Endothelial cell of umbilical vein (primary cell): ENCODE measurements at regions not wholly inside any gene's neighbourhood (a gene's known extent, or its start where the extent isn't known, plus 50 kb on each side); places are given as distances from the start of the nearest gene placed in this dataset.

ENCODE experiments used
- BruUV-seq: library from RNA; stranded (reverse); fragments of 400-500 nt; replicated peaks from 2 replicates; lab custom pipeline; 2021; lab: Mats Ljungman, UMichigan
- CTCF ChIA-PET: fragments of 300-600, 350-600 bp; sonication (Branson Sonifier 250); formaldehyde crosslinking; loops from one replicate; lab custom pipeline; 2021; ENCODE audit warnings: antibody characterized with exemption, inconsistent platforms; lab: Charles Lee
- POLR2A ChIA-PET: fragments of 300-600, 350-600 bp; sonication (Branson Sonifier 250); formaldehyde crosslinking; loops from one replicate; lab custom pipeline; 2021; ENCODE audit warnings: antibody characterized with exemption, inconsistent platforms; lab: Charles Lee
- DNase-seq: peaks from one replicate; pipeline ENCODE4 v3.0.0-alpha.2; 2011; ENCODE audit warnings: low read depth, low spot score
- FAIRE-seq: peaks from 2 replicates; lab custom pipeline; 2011; peaks lifted over from hg19 to GRCh38; lab: Jason Lieb, UNC
- H2AFZ ChIP-seq: 2 replicates; pipeline ENCODE4 v1.6.0; 2012; ENCODE audit warnings: low read depth, low read length, control low read depth, inconsistent platforms
- H3K27ac ChIP-seq: 2 replicates; pipeline ENCODE4 v1.5.1; 2011; ENCODE audit warnings: low read depth, mild to moderate bottlenecking, control low read depth, low read length, moderate library complexity; ENCODE audit not compliant: insufficient read depth
- H3K27me3 ChIP-seq, 2 experiments: 2 replicates each; pipeline versions ENCODE4 v1.6.0 to v1.6.1; 2011; ENCODE audit warnings: low read length in 2 of 2, mixed read lengths in 1 of 2; ENCODE audit not compliant: control insufficient read depth in 2 of 2, insufficient read depth in 2 of 2
- H3K36me3 ChIP-seq, 2 experiments: 2 replicates in 1 of 2; 3 replicates in 1 of 2; pipeline ENCODE4 v1.5.1; 2011; ENCODE audit warnings: low read length in 2 of 2, mild to moderate bottlenecking in 1 of 2, moderate library complexity in 1 of 2; ENCODE audit not compliant: control insufficient read depth in 2 of 2, insufficient read depth in 2 of 2; ENCODE audit errors: extremely low read depth in 1 of 2
- H3K4me1 ChIP-seq: 3 replicates; pipeline ENCODE4 v1.5.1; 2011; ENCODE audit warnings: mild to moderate bottlenecking, low read length; ENCODE audit not compliant: control insufficient read depth, insufficient read depth; ENCODE audit errors: extremely low read depth
- H3K4me2 ChIP-seq: 2 replicates; pipeline ENCODE4 v1.6.1; 2011; ENCODE audit warnings: low read length, control low read depth, mixed read lengths; ENCODE audit not compliant: insufficient read depth
- H3K4me3 ChIP-seq, 3 experiments: fragments of 200-600 bp in 1 of 3; sonication (generic), shearing (Covaris generic) in 1 of 3; replicated peaks in 1 of 3; 2 replicates each; pipeline ENCODE4 v1.5.1; 2011 to 2016; ENCODE audit warnings: control low read depth in 3 of 3, low read length in 3 of 3, mild to moderate bottlenecking in 2 of 3, inconsistent platforms in 1 of 3, low read depth in 1 of 3, moderate library complexity in 1 of 3; ENCODE audit not compliant: insufficient read depth in 1 of 3
- H3K79me2 ChIP-seq: 2 replicates; pipeline ENCODE4 v1.6.0; 2012; ENCODE audit warnings: low read length, inconsistent platforms; ENCODE audit not compliant: control insufficient read depth, insufficient read depth
- H3K9ac ChIP-seq: replicated peaks from 2 replicates; pipeline ENCODE3; 2011; ENCODE audit warnings: low read length, control low read depth; ENCODE audit not compliant: insufficient read depth; ENCODE audit errors: extremely low read depth
- H3K9me1 ChIP-seq: replicated peaks from 3 replicates; pipeline ENCODE4 v1.6.0; 2011; ENCODE audit warnings: mild to moderate bottlenecking, low read length; ENCODE audit not compliant: control insufficient read depth, insufficient read depth; ENCODE audit errors: extremely low read depth
- H3K9me3 ChIP-seq: replicated peaks from 2 replicates; pipeline ENCODE4 v1.5.1; 2012; ENCODE audit warnings: low read length, inconsistent platforms; ENCODE audit not compliant: control insufficient read depth, insufficient read depth
- H4K20me1 ChIP-seq: replicated peaks from 2 replicates; pipeline ENCODE3; 2011; ENCODE audit warnings: mild to moderate bottlenecking, low read length; ENCODE audit not compliant: control insufficient read depth, insufficient read depth; ENCODE audit errors: extremely low read depth
- CTCF ChIP-seq, 2 donors: IDR thresholded peaks; 1 replicate in 1 of 2; 2 replicates in 1 of 2; pipeline ENCODE4 v1.5.1; 2011; ENCODE audit warnings: low read length in 2 of 2, mild to moderate bottlenecking in 2 of 2, moderate library complexity in 2 of 2, control low read depth in 1 of 2, inconsistent platforms in 1 of 2, low read depth in 1 of 2; ENCODE audit not compliant: insufficient read depth in 1 of 2; ENCODE audit errors: extremely low read depth in 1 of 2
- EZH2 ChIP-seq: IDR thresholded peaks from 2 replicates; pipeline ENCODE4 v1.6.1; 2012; ENCODE audit warnings: borderline replicate concordance, low read depth, mild to moderate bottlenecking, moderate library complexity, low read length, inconsistent platforms; ENCODE audit not compliant: severe bottlenecking
- FOS ChIP-seq: IDR thresholded peaks from 2 replicates; pipeline ENCODE4 v1.6.1; 2011; ENCODE audit warnings: mild to moderate bottlenecking, low read length, moderate library complexity, borderline replicate concordance; ENCODE audit not compliant: insufficient read depth
- GATA2 ChIP-seq: IDR thresholded peaks from 2 replicates; pipeline ENCODE4 v1.7.0; 2011; ENCODE audit warnings: low read depth, mild to moderate bottlenecking, moderate library complexity, mixed read lengths, low read length; ENCODE audit not compliant: insufficient read length, insufficient read depth
- JUN ChIP-seq: IDR thresholded peaks from 2 replicates; pipeline ENCODE4 v1.6.1; 2011; ENCODE audit warnings: borderline replicate concordance, low read depth; ENCODE audit not compliant: insufficient read length, insufficient read depth
- MAX ChIP-seq: IDR thresholded peaks from 2 replicates; pipeline ENCODE4 v1.6.1; 2011; ENCODE audit not compliant: insufficient read depth, insufficient read length
- MYC ChIP-seq: IDR thresholded peaks from one replicate; pipeline ENCODE4 v1.6.1; 2011; ENCODE audit warnings: mild to moderate bottlenecking, low read depth, low read length
- POLR2A ChIP-seq: IDR thresholded peaks from 2 replicates; pipeline ENCODE4 v1.6.1; 2012; ENCODE audit warnings: low read depth, mild to moderate bottlenecking, control low read depth, low read length
- POLR2AphosphoS5 ChIP-seq: IDR thresholded peaks from 2 replicates; pipeline ENCODE4 v1.6.1; 2012; ENCODE audit warnings: low read depth, mild to moderate bottlenecking, control low read depth, low read length, moderate library complexity; ENCODE audit not compliant: insufficient read depth
- dilution Hi-C: fragments of 300-500 bp; cut with MboI; formaldehyde crosslinking; loops from one replicate; pipeline ENCODE4 v1.15.0; 2019; ENCODE audit warnings: low sequenced_read_pairs; ENCODE audit not compliant: extremely low pct_ligation_motif_present
- intact Hi-C: fragments of 100-400 bp; cut with micrococcal nuclease; formaldehyde crosslinking; loops from one replicate; pipeline ENCODE4 v1.10.0; 2022

- Histone ChIP-seq H3K4me2 (no peak overlapping the region), H3K36me3 (no peaks in the 10 kb centered on the region), H4K20me1 (no peaks in the 10 kb centered on the region), H3K79me2 (no peaks in the 10 kb centered on the region), H3K9me3 (peaks cover 11% of the 10 kb centered on the region), H3K9me1 (no peaks in the 10 kb centered on the region), H3K4me3 (no peak overlapping the region), H3K9ac (no peak overlapping the region), H2AFZ (no peak overlapping the region), H3K27me3 (no peaks in the 10 kb centered on the region), H3K27ac (no peak overlapping the region), H3K4me1 (no peaks in the 10 kb centered on the region)
- ChIA-PET POLR2A (no interaction called here), CTCF (interaction anchor here (0.6 kb wide), 1 partner anchor 14 kb away, joined by 3 read pairs; no protein-coding TSS in a partner anchor)
- intact Hi-C loops: no loop called here
- FAIRE-seq (no peak), DNase-seq (no peak)
- dilution Hi-C loops: no loop called here
- TF ChIP-seq GATA2: no peak
- TF ChIP-seq MYC: no peak
- no peak for TF ChIP-seq POLR2AphosphoS5
- TF ChIP-seq JUN: no peak
- TF ChIP-seq MAX: no peak
- TF ChIP-seq FOS: no peak
- no peak for TF ChIP-seq EZH2
- TF ChIP-seq CTCF (IDR thresholded peaks at IDR 0.05; ENCODE audit: extremely low read depth in 1 of 2, insufficient read depth in 1 of 2, low read depth in 1 of 2, low read length in 2 of 2): no peak
- TF ChIP-seq POLR2A: no peak
- BruUV-seq: no TSS peak
Observed at GRCh38 chr22:48106215-48106614, 1343.8 kb downstream of the TBC1D22A start.
